SKM-1 (cell line): ENCODE measurements at regions not wholly inside any gene's neighbourhood (a gene's known extent, or its start where the extent isn't known, plus 50 kb on each side); places are given as distances from the start of the nearest gene placed in this dataset.

Experiments used
- DNase-seq: peaks from one replicate; lab custom pipeline; 2025; ENCODE audit not compliant: unreplicated experiment; lab: John Stamatoyannopoulos, UW

GRCh38 chr14:42860371-42860770 is 1253.7 kb downstream of the LRFN5 start:
- no peak for DNase-seq

- no peak for DNase-seq
These were observed 1249.4 kb downstream of the LRFN5 start for GRCh38 chr14:42856106-42856505.

- no peak for DNase-seq
These were observed 1248.4 kb downstream of the LRFN5 start for GRCh38 chr14:42855085-42855484.

- no peak for DNase-seq
These were observed 1247.4 kb downstream of the LRFN5 start for GRCh38 chr14:42854061-42854460.

GRCh38 chr14:42848652-42849051 is 1242.0 kb downstream of the LRFN5 start:
- no peak for DNase-seq

GRCh38 chr14:42814817-42815216 is 1208.1 kb downstream of the LRFN5 start:
- no peak for DNase-seq

- DNase-seq = no peak
These were observed 1200.2 kb downstream of the LRFN5 start for GRCh38 chr14:42806909-42807315.

GRCh38 chr14:42804141-42804540 is 1197.5 kb downstream of the LRFN5 start:
- DNase-seq = no peak

- DNase-seq = no peak
These were observed 1195.7 kb downstream of the LRFN5 start for GRCh38 chr14:42802346-42802745.

GRCh38 chr14:42792166-42792565 is 1185.5 kb downstream of the LRFN5 start:
- no peak for DNase-seq

- no peak for DNase-seq
These were observed 1176.1 kb downstream of the LRFN5 start for GRCh38 chr14:42782754-42783153.

- no peak for DNase-seq
These were observed 1172.3 kb downstream of the LRFN5 start for GRCh38 chr14:42778984-42779383.

- no peak for DNase-seq
These were observed 1144.1 kb downstream of the LRFN5 start for GRCh38 chr14:42750771-42751170.

- no peak for DNase-seq
These were observed 1135.4 kb downstream of the LRFN5 start for GRCh38 chr14:42742084-42742483.

- DNase-seq = no peak
These were observed 1129.7 kb downstream of the LRFN5 start for GRCh38 chr14:42736408-42736807.

GRCh38 chr14:42734041-42734440 is 1127.4 kb downstream of the LRFN5 start:
- DNase-seq = no peak

GRCh38 chr14:42732005-42732404 is 1125.3 kb downstream of the LRFN5 start:
- no peak for DNase-seq

GRCh38 chr14:42731480-42731879 is 1124.8 kb downstream of the LRFN5 start:
- no peak for DNase-seq

GRCh38 chr14:42729681-42730080 is 1123.0 kb downstream of the LRFN5 start:
- no peak for DNase-seq

- DNase-seq = no peak
These were observed 1112.7 kb downstream of the LRFN5 start for GRCh38 chr14:42719391-42719790.

- DNase-seq = no peak
These were observed 1108.6 kb downstream of the LRFN5 start for GRCh38 chr14:42715316-42715715.

- no peak for DNase-seq
These were observed 1103.4 kb downstream of the LRFN5 start for GRCh38 chr14:42710071-42710470.

GRCh38 chr14:42703501-42703900 is 1096.8 kb downstream of the LRFN5 start:
- DNase-seq = no peak

- no peak for DNase-seq
These were observed 1080.7 kb downstream of the LRFN5 start for GRCh38 chr14:42687421-42687820.
